WTC11 (cell line): ENCODE measurements at regions not wholly inside any gene's neighbourhood (a gene's known extent, or its start where the extent isn't known, plus 50 kb on each side); places are given as distances from the start of the nearest gene placed in this dataset.

Experiments used
- CREB1 ChIP-seq: sonication (generic); formaldehyde crosslinking; IDR thresholded peaks from 2 replicates; pipeline ENCODE4 v1.8.0; 2023; ENCODE audit warnings: mild to moderate bottlenecking, missing genetic modification reagents
- CTCF ChIP-seq: fragments of 200-600 bp; IDR thresholded peaks from 2 replicates; pipeline ENCODE4 v1.8.0; 2022; ENCODE audit warnings: antibody characterized with exemption
- GABPB1 ChIP-seq: sonication (generic); formaldehyde crosslinking; IDR thresholded peaks from 2 replicates; pipeline ENCODE4 v1.8.1; 2023; ENCODE audit warnings: mild to moderate bottlenecking, missing genetic modification reagents
- JUN ChIP-seq: sonication (generic); formaldehyde crosslinking; IDR thresholded peaks from 2 replicates; pipeline ENCODE4 v1.8.0; 2023; ENCODE audit warnings: mild to moderate bottlenecking, missing genetic modification reagents
- ZBTB21 ChIP-seq: sonication (generic); formaldehyde crosslinking; IDR thresholded peaks from 2 replicates; pipeline ENCODE4 v1.8.1; 2023; ENCODE audit warnings: mild to moderate bottlenecking, missing genetic modification reagents, borderline replicate concordance
- ZNF263 ChIP-seq: sonication (generic); formaldehyde crosslinking; IDR thresholded peaks from 2 replicates; pipeline ENCODE4 v1.8.1; 2022; ENCODE audit warnings: low read depth, mild to moderate bottlenecking, moderate library complexity, missing genetic modification reagents

DNA sequence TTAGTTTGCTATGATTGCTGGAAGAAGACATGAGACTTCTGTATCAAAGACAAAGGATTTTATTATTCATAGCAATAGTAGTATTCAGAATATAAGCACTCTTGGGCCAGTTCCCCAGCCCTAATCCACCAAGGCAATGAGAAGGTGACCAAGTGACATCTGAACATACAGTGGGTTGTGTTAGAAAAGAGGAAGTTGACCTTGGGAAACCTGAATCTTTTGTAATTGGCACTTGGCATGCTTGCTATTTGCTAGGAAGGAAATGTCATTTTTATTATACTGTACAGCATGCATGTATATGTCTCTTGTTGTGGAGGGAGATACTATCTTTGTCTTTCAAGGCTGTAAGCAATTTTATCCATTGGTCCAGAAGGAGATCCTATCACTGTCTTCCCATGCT is 216.1 kb upstream of the FAT1 start:
- TF ChIP-seq CREB1 (no peak), CTCF (no peak), JUN (CRISPR knock-in tag) (no peak), ZBTB21 (CRISPR knock-in tag) (no peak), GABPB1 (CRISPR knock-in tag) (no peak), ZNF263 (CRISPR knock-in tag) (no peak)
